GM23248 (cell line): ENCODE measurements at regions not wholly inside any gene's neighbourhood (a gene's known extent, or its start where the extent isn't known, plus 50 kb on each side); places are given as distances from the start of the nearest gene placed in this dataset.

Experiments used
- EZH2 ChIP-seq: fragments of 200-600 bp; sonication (generic); IDR thresholded peaks from 2 replicates; pipeline ENCODE4 v1.6.1; 2018; ENCODE audit warnings: antibody characterized with exemption, mild to moderate bottlenecking; ENCODE audit not compliant: insufficient read depth, poor library complexity, severe bottlenecking
- EZH2phosphoT487 ChIP-seq: fragments of 200-600 bp; sonication (generic); IDR thresholded peaks from 2 replicates; pipeline ENCODE4 v1.6.1; 2018; ENCODE audit warnings: antibody characterized with exemption, moderate library complexity, mild to moderate bottlenecking, low read depth; ENCODE audit not compliant: insufficient read depth

GRCh38 chr5:12522116-12522515 lies 617.9 kb upstream of the CTNND2 start:
- TF ChIP-seq EZH2 (no peak), EZH2phosphoT487 (no peak)
